ENCODE measurements at regions not wholly inside any gene's neighbourhood (a gene's known extent, or its start where the extent isn't known, plus 50 kb on each side); places are given as distances from the start of the nearest gene placed in this dataset.
"Not testable (repeated sequence)": the region's sequence is repeated elsewhere in the genome, so short reads cannot be mapped to it uniquely, and the experiment has no call there.

DNA sequence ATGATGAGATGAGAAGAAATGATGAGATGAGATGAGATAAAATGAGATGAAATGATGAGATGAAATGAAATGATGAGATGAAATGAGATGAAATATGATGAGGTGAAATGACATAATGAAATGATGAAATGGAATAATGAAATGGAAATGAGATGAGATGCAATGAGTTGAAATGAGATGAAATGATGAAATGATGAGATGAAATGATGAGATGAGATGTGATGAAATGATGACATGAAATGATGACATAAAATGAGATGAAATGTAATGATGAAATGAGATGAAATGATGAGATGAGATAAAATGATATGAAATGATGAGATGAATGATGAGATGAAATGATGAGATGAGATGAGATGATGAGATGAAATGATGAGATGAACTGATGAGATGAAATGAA is 340.2 kb upstream of the PLGLB1 start:
- H2AFZ ChIP-seq (ENCODE audit: low read length); H3K9me3 ChIP-seq (ENCODE audit: low read length); H3K4me1 ChIP-seq (ENCODE audit: insufficient read depth, low read length, severe bottlenecking); H3K27me3 ChIP-seq (ENCODE audit: insufficient read depth, low read length); H3K9ac ChIP-seq (ENCODE audit: low read length); H3K4me3 ChIP-seq (ENCODE audit: low read depth, low read length, poor library complexity, severe bottlenecking); H4K20me1 ChIP-seq (ENCODE audit: insufficient read depth, low read length); H3K9me2 ChIP-seq (ENCODE audit: low read depth, low read length); H3K4me2 ChIP-seq (ENCODE audit: low read length); H3K36me3 ChIP-seq (ENCODE audit: insufficient read depth, low read length); H3F3A ChIP-seq (ENCODE audit: insufficient read depth, low read length); H3K27ac ChIP-seq (ENCODE audit: low read depth, low read length, poor library complexity, severe bottlenecking); H3K79me2 ChIP-seq (ENCODE audit: insufficient read depth, low read length): not testable (repeated sequence)

GRCh38 chr2:87364379-87364778 is 342.7 kb upstream of the PLGLB1 start:
- not testable (repeated sequence) for H3K9ac ChIP-seq (ENCODE audit: low read length); H3K36me3 ChIP-seq (ENCODE audit: insufficient read depth, low read length); H3K9me2 ChIP-seq (ENCODE audit: low read depth, low read length); H3K9me3 ChIP-seq (ENCODE audit: low read length); H3K27me3 ChIP-seq (ENCODE audit: insufficient read depth, low read length); H3K79me2 ChIP-seq (ENCODE audit: insufficient read depth, low read length); H3K4me3 ChIP-seq (ENCODE audit: low read depth, low read length, poor library complexity, severe bottlenecking); H3K27ac ChIP-seq (ENCODE audit: low read depth, low read length, poor library complexity, severe bottlenecking); H3K4me1 ChIP-seq (ENCODE audit: insufficient read depth, low read length, severe bottlenecking); H3F3A ChIP-seq (ENCODE audit: insufficient read depth, low read length); H3K4me2 ChIP-seq (ENCODE audit: low read length); H4K20me1 ChIP-seq (ENCODE audit: insufficient read depth, low read length); H2AFZ ChIP-seq (ENCODE audit: low read length)

DNA sequence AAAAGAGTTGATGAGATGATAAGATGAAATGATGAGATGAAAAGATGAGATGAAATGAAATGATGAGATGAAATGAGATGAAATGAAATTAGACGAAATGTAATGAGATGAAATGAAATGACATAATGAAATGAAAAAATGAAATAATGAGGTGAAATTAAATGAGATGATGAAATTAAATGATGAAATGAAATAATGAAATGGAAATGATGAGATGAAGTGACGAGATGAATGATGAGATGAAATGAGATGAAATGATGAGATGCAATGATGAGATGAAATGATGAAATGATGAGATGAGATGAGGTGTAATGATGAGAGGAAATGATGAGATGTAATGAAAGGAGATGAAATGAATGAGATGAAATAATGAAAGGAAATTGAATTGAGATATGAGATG is 343.4 kb upstream of the PLGLB1 start:
- not testable (repeated sequence) for H3F3A ChIP-seq (ENCODE audit: insufficient read depth, low read length); H4K20me1 ChIP-seq (ENCODE audit: insufficient read depth, low read length); H3K4me2 ChIP-seq (ENCODE audit: low read length); H3K9me3 ChIP-seq (ENCODE audit: low read length); H3K9me2 ChIP-seq (ENCODE audit: low read depth, low read length); H3K79me2 ChIP-seq (ENCODE audit: insufficient read depth, low read length); H3K4me1 ChIP-seq (ENCODE audit: insufficient read depth, low read length, severe bottlenecking); H2AFZ ChIP-seq (ENCODE audit: low read length); H3K36me3 ChIP-seq (ENCODE audit: insufficient read depth, low read length); H3K27ac ChIP-seq (ENCODE audit: low read depth, low read length, poor library complexity, severe bottlenecking); H3K27me3 ChIP-seq (ENCODE audit: insufficient read depth, low read length); H3K9ac ChIP-seq (ENCODE audit: low read length); H3K4me3 ChIP-seq (ENCODE audit: low read depth, low read length, poor library complexity, severe bottlenecking)

- not testable (repeated sequence) for H3K4me1 ChIP-seq (ENCODE audit: insufficient read depth, low read length, severe bottlenecking); H3F3A ChIP-seq (ENCODE audit: insufficient read depth, low read length); H2AFZ ChIP-seq (ENCODE audit: low read length); H3K79me2 ChIP-seq (ENCODE audit: insufficient read depth, low read length); H3K4me2 ChIP-seq (ENCODE audit: low read length); H3K4me3 ChIP-seq (ENCODE audit: low read depth, low read length, poor library complexity, severe bottlenecking); H3K9me2 ChIP-seq (ENCODE audit: low read depth, low read length); H3K27ac ChIP-seq (ENCODE audit: low read depth, low read length, poor library complexity, severe bottlenecking); H3K9me3 ChIP-seq (ENCODE audit: low read length); H3K9ac ChIP-seq (ENCODE audit: low read length); H3K27me3 ChIP-seq (ENCODE audit: insufficient read depth, low read length); H4K20me1 ChIP-seq (ENCODE audit: insufficient read depth, low read length); H3K36me3 ChIP-seq (ENCODE audit: insufficient read depth, low read length)
These were observed 361.8 kb upstream of the PLGLB2 start for GRCh38 chr2:87386063-87386560.

- H3K4me2 ChIP-seq (ENCODE audit: low read length); H3K27me3 ChIP-seq (ENCODE audit: insufficient read depth, low read length); H3K79me2 ChIP-seq (ENCODE audit: insufficient read depth, low read length); H3K27ac ChIP-seq (ENCODE audit: low read depth, low read length, poor library complexity, severe bottlenecking); H3F3A ChIP-seq (ENCODE audit: insufficient read depth, low read length); H3K4me3 ChIP-seq (ENCODE audit: low read depth, low read length, poor library complexity, severe bottlenecking); H4K20me1 ChIP-seq (ENCODE audit: insufficient read depth, low read length); H3K9ac ChIP-seq (ENCODE audit: low read length); H2AFZ ChIP-seq (ENCODE audit: low read length); H3K9me2 ChIP-seq (ENCODE audit: low read depth, low read length); H3K4me1 ChIP-seq (ENCODE audit: insufficient read depth, low read length, severe bottlenecking); H3K9me3 ChIP-seq (ENCODE audit: low read length); H3K36me3 ChIP-seq (ENCODE audit: insufficient read depth, low read length): not testable (repeated sequence)
These were observed 352.1 kb upstream of the PLGLB2 start for GRCh38 chr2:87395784-87396183.

DNA sequence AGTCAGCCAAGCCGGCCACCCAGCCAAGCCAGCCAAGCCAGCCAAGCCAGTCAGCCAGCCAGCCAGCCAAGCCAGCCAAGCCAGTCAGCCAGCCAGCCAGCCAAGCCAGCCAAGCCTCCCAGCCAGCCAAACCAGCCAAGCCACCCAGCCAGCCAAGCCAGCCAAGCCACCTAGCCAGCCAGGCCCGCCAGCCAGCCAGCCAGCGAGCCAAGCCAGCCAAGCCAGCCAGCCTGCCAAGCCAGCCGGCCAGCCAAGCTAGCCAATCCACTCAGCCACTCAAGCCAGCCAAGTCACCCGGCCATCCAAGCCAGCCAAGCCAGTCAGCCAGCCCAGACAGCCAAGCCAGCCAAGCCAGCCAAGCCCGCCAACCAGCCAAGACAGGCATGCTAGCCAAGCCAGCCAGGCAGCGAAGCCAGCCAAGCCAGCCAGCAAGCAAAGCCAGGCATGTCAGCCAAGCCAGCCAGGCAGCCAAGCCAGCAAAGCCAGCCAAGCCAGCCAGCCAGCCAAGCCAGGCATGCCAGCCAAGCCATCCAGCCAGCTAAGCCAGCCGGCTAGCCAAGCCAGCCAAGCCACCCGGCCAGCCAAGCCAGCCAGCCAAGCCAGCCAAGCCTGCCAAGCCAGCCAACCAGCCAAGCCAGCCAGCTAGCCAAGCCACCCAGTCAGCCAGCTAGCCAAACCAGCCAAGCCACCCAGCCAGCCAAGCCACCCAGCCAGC is 351.2 kb upstream of the PLGLB2 start:
- not testable (repeated sequence) for H3K4me2 ChIP-seq (ENCODE audit: low read length); H3K36me3 ChIP-seq (ENCODE audit: insufficient read depth, low read length); H3K4me3 ChIP-seq (ENCODE audit: low read depth, low read length, poor library complexity, severe bottlenecking); H3K9me3 ChIP-seq (ENCODE audit: low read length); H3F3A ChIP-seq (ENCODE audit: insufficient read depth, low read length); H2AFZ ChIP-seq (ENCODE audit: low read length); H3K9me2 ChIP-seq (ENCODE audit: low read depth, low read length); H3K27me3 ChIP-seq (ENCODE audit: insufficient read depth, low read length); H3K79me2 ChIP-seq (ENCODE audit: insufficient read depth, low read length); H3K9ac ChIP-seq (ENCODE audit: low read length); H3K4me1 ChIP-seq (ENCODE audit: insufficient read depth, low read length, severe bottlenecking); H4K20me1 ChIP-seq (ENCODE audit: insufficient read depth, low read length); H3K27ac ChIP-seq (ENCODE audit: low read depth, low read length, poor library complexity, severe bottlenecking)

DNA sequence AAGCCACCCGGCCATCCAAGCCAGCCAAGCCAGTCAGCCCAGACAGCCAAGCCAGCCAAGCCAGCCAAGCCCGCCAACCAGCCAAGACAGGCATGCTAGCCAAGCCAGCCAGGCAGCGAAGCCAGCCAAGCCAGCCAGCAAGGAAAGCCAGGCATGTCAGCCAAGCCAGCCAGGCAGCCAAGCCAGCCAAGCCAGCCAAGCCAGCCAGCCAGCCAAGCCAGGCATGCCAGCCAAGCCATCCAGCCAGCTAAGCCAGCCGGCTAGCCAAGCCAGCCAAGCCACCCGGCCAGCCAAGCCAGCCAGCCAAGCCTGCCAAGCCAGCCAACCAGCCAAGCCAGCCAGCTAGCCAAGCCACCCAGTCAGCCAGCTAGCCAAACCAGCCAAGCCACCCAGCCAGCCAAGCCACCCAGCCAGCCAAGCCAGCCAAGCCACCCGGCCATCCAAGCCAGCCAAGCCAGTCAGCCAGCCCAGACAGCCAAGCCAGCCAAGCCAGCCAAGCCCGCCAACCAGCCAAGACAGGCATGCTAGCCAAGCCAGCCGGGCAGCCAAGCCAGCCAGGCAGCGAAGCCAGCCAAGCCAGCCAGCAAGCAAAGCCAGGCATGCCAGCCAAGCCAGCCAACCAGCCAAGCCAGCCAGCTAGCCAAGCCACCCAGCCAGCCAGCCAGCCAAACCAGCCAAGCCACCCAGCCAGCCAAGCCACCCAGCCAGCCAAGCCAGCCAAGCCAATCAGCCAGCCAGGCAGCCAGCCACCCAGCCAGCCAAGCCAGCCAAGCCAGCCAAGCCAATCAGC is 350.4 kb upstream of the PLGLB2 start:
- not testable (repeated sequence) for H3K79me2 ChIP-seq (ENCODE audit: insufficient read depth, low read length); H3F3A ChIP-seq (ENCODE audit: insufficient read depth, low read length); H3K27me3 ChIP-seq (ENCODE audit: insufficient read depth, low read length); H3K4me3 ChIP-seq (ENCODE audit: low read depth, low read length, poor library complexity, severe bottlenecking); H3K4me2 ChIP-seq (ENCODE audit: low read length); H4K20me1 ChIP-seq (ENCODE audit: insufficient read depth, low read length); H3K27ac ChIP-seq (ENCODE audit: low read depth, low read length, poor library complexity, severe bottlenecking); H3K36me3 ChIP-seq (ENCODE audit: insufficient read depth, low read length); H3K4me1 ChIP-seq (ENCODE audit: insufficient read depth, low read length, severe bottlenecking); H3K9me3 ChIP-seq (ENCODE audit: low read length); H3K9me2 ChIP-seq (ENCODE audit: low read depth, low read length); H3K9ac ChIP-seq (ENCODE audit: low read length); H2AFZ ChIP-seq (ENCODE audit: low read length)
